NOMO-1 treated with dmso at 0.1 percent for 144 hours (cell line): ENCODE measurements at regions not wholly inside any gene's neighbourhood (a gene's known extent, or its start where the extent isn't known, plus 50 kb on each side); places are given as distances from the start of the nearest gene placed in this dataset.
A peak's percentile ranks its signal among the peaks of the same experiment; 100 is the strongest.
"Not testable (repeated sequence)": the region's sequence is repeated elsewhere in the genome, so short reads cannot be mapped to it uniquely, and the experiment has no call there.

Experiments used
- DNase-seq: peaks from one replicate; lab custom pipeline; 2025; ENCODE audit not compliant: unreplicated experiment; lab: John Stamatoyannopoulos, UW

- DNase-seq: no peak
These were observed 300.9 kb upstream of the G2E3 start for GRCh38 chr14:30257946-30258661.

- no peak for DNase-seq
These were observed 297.9 kb upstream of the G2E3 start for GRCh38 chr14:30260833-30261607.

GRCh38 chr14:30264161-30264560, 294.8 kb upstream of the G2E3 start:
- no peak for DNase-seq

GRCh38 chr14:30266290-30266689, 292.7 kb upstream of the G2E3 start:
- no peak for DNase-seq

- DNase-seq: no peak
These were observed 291.8 kb upstream of the G2E3 start for GRCh38 chr14:30267141-30267540.

GRCh38 chr14:30270200-30271161, 288.5 kb upstream of the G2E3 start:
- DNase-seq: peak; percentile 6

GRCh38 chr14:30271811-30272323, 287.1 kb upstream of the G2E3 start:
- DNase-seq: no peak

- DNase-seq: no peak
These were observed 285.8 kb upstream of the G2E3 start for GRCh38 chr14:30272848-30273832.

GRCh38 chr14:30275604-30276003, 283.4 kb upstream of the G2E3 start:
- DNase-seq: no peak

- no peak for DNase-seq
These were observed 281.7 kb upstream of the G2E3 start for GRCh38 chr14:30277268-30277667.

- DNase-seq: not testable (repeated sequence)
These were observed 280.1 kb upstream of the G2E3 start for GRCh38 chr14:30278856-30279255.

GRCh38 chr14:30283822-30284446, 275.0 kb upstream of the G2E3 start:
- DNase-seq: no peak

- DNase-seq: no peak
These were observed 274.1 kb upstream of the G2E3 start for GRCh38 chr14:30284808-30285207.

GRCh38 chr14:30287579-30288445, 271.1 kb upstream of the G2E3 start:
- no peak for DNase-seq

GRCh38 chr14:30290001-30290400, 269.0 kb upstream of the G2E3 start:
- DNase-seq: no peak

GRCh38 chr14:30291216-30291615, 267.7 kb upstream of the G2E3 start:
- DNase-seq: no peak

- no peak for DNase-seq
These were observed 266.4 kb upstream of the G2E3 start for GRCh38 chr14:30292541-30292940.

- no peak for DNase-seq
These were observed 263.0 kb upstream of the G2E3 start for GRCh38 chr14:30295980-30296379.
